ENCODE measurements at regions not wholly inside any gene's neighbourhood (a gene's known extent, or its start where the extent isn't known, plus 50 kb on each side); places are given as distances from the start of the nearest gene placed in this dataset.

GRCh38 chr13:58893396-58893795 is 1261.9 kb downstream of the PCDH17 start:
- TF ChIP-seq CTCF (IDR thresholded peaks at IDR 0.05) (no peak), POLR2AphosphoS5 (IDR thresholded peaks at IDR 0.05) (no peak)

Data from gastroesophageal sphincter (tissue), 3 donors.